Mucosa of descending colon (tissue), 3 donors: ENCODE measurements at regions not wholly inside any gene's neighbourhood (a gene's known extent, or its start where the extent isn't known, plus 50 kb on each side); places are given as distances from the start of the nearest gene placed in this dataset.

Experiments used
- ATAC-seq: fragments of 200-7000 bp; cut with Tn5 transposase; one replicate; pipeline ENCODE4 v1.9.1; 2020; ENCODE audit warnings: mild to moderate bottlenecking, moderate library complexity
- DNase-seq, 3 donors: peaks; one replicate each; pipeline ENCODE4 v3.0.0-alpha.2; 2020
- H3K36me3 ChIP-seq: fragments of 200-600 bp; one replicate; pipeline ENCODE4 v1.8.0; 2021; ENCODE audit warnings: low read depth, mild to moderate bottlenecking
- H3K4me1 ChIP-seq: fragments of 200-600 bp; one replicate; pipeline ENCODE4 v1.8.0; 2021; ENCODE audit warnings: low read depth, mild to moderate bottlenecking
- H3K4me3 ChIP-seq: fragments of 200-600 bp; one replicate; pipeline ENCODE4 v1.8.0; 2021; ENCODE audit warnings: mild to moderate bottlenecking
- H3K9me3 ChIP-seq: fragments of 200-600 bp; one replicate; pipeline ENCODE4 v1.8.0; 2021; ENCODE audit warnings: mild to moderate bottlenecking
- intact Hi-C, 2 donors: fragments of 100-400 bp; cut with DNase I in 1 of 2; cut with micrococcal nuclease in 1 of 2; formaldehyde crosslinking; loops; one replicate each; pipeline versions ENCODE4 v1.11.0 to v1.11.1; 2022; cut with DNase I, micrococcal nuclease
- TF ChIP-seq, protein P1 (sequence below): fragments of 200-600 bp; IDR thresholded peaks from one replicate; pipeline ENCODE4 v1.8.0; 2022; ENCODE audit warnings: antibody characterized with exemption, mild to moderate bottlenecking
- donor health status: DM: no; HTN: no; CAD: no; lungs with moderate emphysema.
- donor health status: DM: no; HTN: no; CAD: no.
- donor health status: DM: no; HTN: yes; CAD: no.

DNA sequence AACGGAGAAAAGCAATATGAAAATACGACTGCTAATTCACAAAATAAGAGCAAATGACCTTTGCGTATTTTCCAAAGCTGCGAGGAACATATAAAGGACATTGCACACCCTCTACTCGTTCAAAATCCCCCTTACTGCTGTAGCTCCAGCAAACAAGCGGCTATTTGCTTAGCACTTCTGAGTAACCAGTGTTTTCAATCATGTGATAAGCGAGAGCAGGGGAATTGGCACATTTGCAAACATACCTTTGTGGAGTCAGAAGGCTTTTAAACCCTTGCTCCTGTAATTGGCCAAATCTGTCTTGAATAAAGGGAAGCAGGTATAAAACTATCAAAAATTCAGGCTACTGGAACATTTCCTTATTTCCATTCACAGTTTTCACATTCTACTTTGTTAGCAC lies 610.2 kb downstream of the UBE2NL start:
- H3K4me3 ChIP-seq = no peak overlapping the region
- no peaks in the 10 kb centered on the region for H3K4me1 ChIP-seq
- no peaks in the 10 kb centered on the region for H3K36me3 ChIP-seq
- intact Hi-C loops = no loop called here
- peaks cover 2% of the 10 kb centered on the region for H3K9me3 ChIP-seq
- TF ChIP-seq, protein P1, sequence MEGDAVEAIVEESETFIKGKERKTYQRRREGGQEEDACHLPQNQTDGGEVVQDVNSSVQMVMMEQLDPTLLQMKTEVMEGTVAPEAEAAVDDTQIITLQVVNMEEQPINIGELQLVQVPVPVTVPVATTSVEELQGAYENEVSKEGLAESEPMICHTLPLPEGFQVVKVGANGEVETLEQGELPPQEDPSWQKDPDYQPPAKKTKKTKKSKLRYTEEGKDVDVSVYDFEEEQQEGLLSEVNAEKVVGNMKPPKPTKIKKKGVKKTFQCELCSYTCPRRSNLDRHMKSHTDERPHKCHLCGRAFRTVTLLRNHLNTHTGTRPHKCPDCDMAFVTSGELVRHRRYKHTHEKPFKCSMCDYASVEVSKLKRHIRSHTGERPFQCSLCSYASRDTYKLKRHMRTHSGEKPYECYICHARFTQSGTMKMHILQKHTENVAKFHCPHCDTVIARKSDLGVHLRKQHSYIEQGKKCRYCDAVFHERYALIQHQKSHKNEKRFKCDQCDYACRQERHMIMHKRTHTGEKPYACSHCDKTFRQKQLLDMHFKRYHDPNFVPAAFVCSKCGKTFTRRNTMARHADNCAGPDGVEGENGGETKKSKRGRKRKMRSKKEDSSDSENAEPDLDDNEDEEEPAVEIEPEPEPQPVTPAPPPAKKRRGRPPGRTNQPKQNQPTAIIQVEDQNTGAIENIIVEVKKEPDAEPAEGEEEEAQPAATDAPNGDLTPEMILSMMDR = no peak
- ATAC-seq (no peak), DNase-seq (no peak)

DNA sequence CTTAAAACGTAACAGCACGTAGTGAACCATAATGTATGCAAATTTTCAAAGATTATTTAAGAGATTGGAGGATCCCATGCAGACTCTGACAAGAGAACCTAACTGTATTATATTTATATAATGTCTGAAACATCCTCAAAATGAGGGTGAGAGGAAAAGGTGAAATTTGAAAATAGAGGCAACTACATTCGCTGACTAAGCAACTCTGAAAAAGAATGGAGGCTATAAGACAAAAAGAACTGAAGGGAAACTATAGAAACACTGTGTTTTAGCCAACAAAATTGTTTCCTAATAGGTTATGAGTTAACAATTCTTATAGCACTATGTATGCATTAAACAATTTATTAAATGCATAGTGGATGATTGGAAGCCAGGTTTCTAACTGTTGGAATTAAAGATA lies 648.0 kb downstream of the UBE2NL start:
- intact Hi-C loops = no loop called here
- Histone ChIP-seq H3K36me3 (no peaks in the 10 kb centered on the region), H3K9me3 (no peaks in the 10 kb centered on the region), H3K4me1 (no peaks in the 10 kb centered on the region), H3K4me3 (no peak overlapping the region)
- TF ChIP-seq, protein P1 = no peak
- ATAC-seq = no peak
- no peak for DNase-seq

DNA sequence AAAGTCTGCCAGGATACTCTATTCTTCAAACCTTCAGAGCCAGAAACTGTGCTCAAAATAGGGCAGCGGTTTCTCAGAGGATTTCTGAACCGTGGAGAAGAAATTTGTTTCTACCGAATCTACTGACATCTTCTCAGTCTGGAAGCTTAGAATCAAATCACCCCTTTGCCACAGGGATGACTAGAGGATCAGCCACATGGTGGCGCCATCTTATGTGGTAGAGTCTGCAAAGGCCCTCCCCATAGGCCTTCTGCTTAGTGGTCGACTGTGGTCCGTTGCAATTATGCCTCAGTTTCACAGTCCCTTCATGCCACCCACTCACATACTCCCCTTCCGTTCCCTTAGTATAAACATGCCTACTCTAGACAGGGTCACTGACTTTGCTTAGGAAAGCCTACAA lies 680.7 kb upstream of the SPANXN1 start:
- ATAC-seq = no peak
- no peaks in the 10 kb centered on the region for H3K36me3 ChIP-seq
- TF ChIP-seq, protein P1 = no peak
- no peak overlapping the region for H3K4me3 ChIP-seq
- DNase-seq = no peak
- no peaks in the 10 kb centered on the region for H3K4me1 ChIP-seq
- intact Hi-C loops = no loop called here
- peaks cover 12% of the 10 kb centered on the region for H3K9me3 ChIP-seq

DNA sequence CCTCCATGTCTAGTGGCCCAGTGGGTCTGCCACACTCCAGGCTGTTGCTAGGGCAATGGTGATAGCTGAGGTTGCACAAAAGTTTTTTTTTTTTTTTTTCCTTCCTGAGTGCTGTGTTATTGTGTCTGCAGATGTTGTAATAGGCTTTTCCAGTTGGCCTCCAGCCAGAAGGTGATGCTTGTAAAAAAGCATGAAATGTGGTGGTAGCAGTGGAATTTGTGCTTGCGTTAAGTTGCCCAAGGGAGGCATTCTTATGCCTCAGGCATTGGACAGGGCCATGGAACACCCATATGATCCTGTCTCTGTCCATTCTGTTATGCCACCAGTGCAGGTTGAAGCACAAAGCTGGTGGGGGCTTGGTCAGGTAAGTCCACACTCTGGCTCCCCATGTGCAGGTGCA lies 660.5 kb upstream of the SPANXN1 start:
- H3K4me3 ChIP-seq = no peak overlapping the region

DNA sequence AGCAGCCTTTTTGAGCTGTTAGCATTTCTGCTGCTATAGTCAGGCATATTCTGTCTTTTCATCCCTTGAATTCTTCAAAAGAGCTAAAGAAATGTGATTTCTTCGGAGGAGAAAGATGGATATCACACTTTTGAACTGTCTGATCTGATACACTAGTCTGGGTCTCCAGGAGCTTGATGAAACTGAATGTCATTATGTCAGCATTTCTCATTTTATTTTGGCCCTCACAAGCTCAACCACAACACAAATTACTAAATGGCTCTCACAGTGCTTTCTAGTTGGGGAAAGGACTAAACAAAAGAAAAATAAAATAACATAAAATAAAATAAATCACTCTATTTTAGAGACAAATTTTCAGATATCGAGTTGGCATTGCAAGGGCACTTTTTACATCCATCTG lies 655.3 kb upstream of the SPANXN1 start:
- ATAC-seq = no peak
- intact Hi-C loops = no loop called here
- TF ChIP-seq, protein P1 = no peak
- Histone ChIP-seq H3K9me3 (no peaks in the 10 kb centered on the region), H3K4me3 (no peak overlapping the region), H3K36me3 (no peaks in the 10 kb centered on the region), H3K4me1 (no peaks in the 10 kb centered on the region)
- DNase-seq = no peak

More for the DNA sequence above, 660.5 kb upstream of the SPANXN1 start:
- Histone ChIP-seq H3K4me1 (no peaks in the 10 kb centered on the region), H3K9me3 (peaks cover 11% of the 10 kb centered on the region), H3K36me3 (no peaks in the 10 kb centered on the region)
- TF ChIP-seq, protein P1 = no peak
- intact Hi-C loops = no loop called here
- DNase-seq (no peak), ATAC-seq (no peak)

DNA sequence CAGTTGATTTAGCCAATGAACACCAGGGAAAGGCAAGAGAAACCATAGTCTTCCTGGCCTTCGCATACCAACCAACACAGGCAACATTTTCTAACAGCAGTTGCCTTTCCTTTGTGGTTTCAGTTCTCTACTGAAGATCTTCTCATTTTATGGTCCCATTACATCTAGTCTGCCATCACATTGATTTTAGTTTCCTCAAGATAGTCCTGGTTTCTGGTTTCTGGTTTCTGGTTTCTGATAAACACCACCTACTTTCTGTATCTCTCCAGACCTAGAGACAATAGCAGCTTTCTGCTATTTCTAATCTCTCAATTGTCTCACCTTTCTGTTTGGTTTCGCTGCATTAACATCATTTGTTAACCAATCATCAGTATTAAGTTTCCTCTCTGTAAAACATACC lies 646.3 kb upstream of the SPANXN1 start:
- ATAC-seq (no peak), DNase-seq (no peak)
- TF ChIP-seq, protein P1 = no peak
- H3K9me3 ChIP-seq = no peaks in the 10 kb centered on the region
- no peaks in the 10 kb centered on the region for H3K36me3 ChIP-seq
- intact Hi-C loops = no loop called here
- H3K4me1 ChIP-seq = no peaks in the 10 kb centered on the region
- H3K4me3 ChIP-seq = no peak overlapping the region
